B cell (primary cell): ENCODE measurements at regions not wholly inside any gene's neighbourhood (a gene's known extent, or its start where the extent isn't known, plus 50 kb on each side); places are given as distances from the start of the nearest gene placed in this dataset.

ENCODE experiments used
- ATAC-seq: fragments of 200-7000 bp; cut with Tn5 transposase; one replicate; pipeline ENCODE4 v1.10.0; 2021; ENCODE audit warnings: low read depth, mild to moderate bottlenecking, moderate number of reproducible peaks, moderate library complexity
- CTCF ChIA-PET: fragments of 350-600 bp; sonication (Branson Sonifier 250); formaldehyde crosslinking; loops from one replicate; lab custom pipeline; 2021; ENCODE audit warnings: antibody characterized with exemption, inconsistent platforms; lab: Charles Lee
- POLR2A ChIA-PET: fragments of 350-600 bp; sonication (Branson Sonifier 250); formaldehyde crosslinking; loops from one replicate; lab custom pipeline; 2021; ENCODE audit warnings: antibody characterized with exemption; lab: Charles Lee
- DNase-seq: peaks from one replicate; pipeline ENCODE4 v3.0.0; 2013
- H2AFZ ChIP-seq: 2 replicates; pipeline ENCODE4 v1.6.1; 2012; ENCODE audit warnings: mild to moderate bottlenecking, low read depth, low read length; ENCODE audit not compliant: insufficient read depth, poor library complexity, severe bottlenecking
- H3K27ac ChIP-seq, 2 donors: 1 replicate in 1 of 2; 2 replicates in 1 of 2; pipeline ENCODE4 v1.5.1; 2012 to 2013; ENCODE audit warnings: low read length in 2 of 2, mild to moderate bottlenecking in 2 of 2, moderate library complexity in 1 of 2
- H3K27me3 ChIP-seq, 4 experiments: fragments of 200-600 bp in 1 of 4; sonication (generic) in 1 of 4; replicated peaks in 1 of 4; 1 replicate in 2 of 4; 2 replicates in 2 of 4; pipeline versions ENCODE4 v1.6.1 to v1.7.0; 2013 to 2016; ENCODE audit warnings: low read length in 3 of 4, mild to moderate bottlenecking in 2 of 4, mixed read lengths in 1 of 4, moderate library complexity in 1 of 4; ENCODE audit not compliant: insufficient read depth in 4 of 4, control insufficient read depth in 3 of 4; ENCODE audit errors: control extremely low read depth in 1 of 4
- H3K36me3 ChIP-seq, 2 experiments: replicated peaks in 1 of 2; 1 replicate in 1 of 2; 2 replicates in 1 of 2; pipeline versions ENCODE4 v1.6.1 to v1.7.1; 2013; ENCODE audit warnings: low read length in 1 of 2; ENCODE audit not compliant: insufficient read depth in 2 of 2, control insufficient read depth in 1 of 2; ENCODE audit errors: control extremely low read depth in 1 of 2, extremely low read depth in 1 of 2
- H3K4me1 ChIP-seq, 2 donors: fragments of 200-600 bp in 1 of 2; sonication (generic) in 1 of 2; 1 replicate in 1 of 2; 2 replicates in 1 of 2; pipeline versions ENCODE4 v1.5.1 to v1.6.1; 2013 to 2017; ENCODE audit warnings: low read length in 2 of 2; ENCODE audit not compliant: control insufficient read depth in 2 of 2, insufficient read depth in 2 of 2
- H3K4me2 ChIP-seq: replicated peaks from 2 replicates; pipeline ENCODE3; 2012; ENCODE audit warnings: mild to moderate bottlenecking, low read depth, low read length; ENCODE audit not compliant: poor library complexity, severe bottlenecking
- H3K4me3 ChIP-seq, 5 experiments: fragments of 200-600 bp in 1 of 5; sonication (generic) in 1 of 5; 1 replicate in 3 of 5; 2 replicates in 2 of 5; pipeline versions ENCODE4 v1.5.1 to v1.7.0; 2011 to 2016; ENCODE audit warnings: low read length in 4 of 5, mild to moderate bottlenecking in 4 of 5, low read depth in 2 of 5, control low read depth in 1 of 5, moderate library complexity in 1 of 5; ENCODE audit not compliant: insufficient read depth in 1 of 5; ENCODE audit errors: control extremely low read depth in 1 of 5, extremely low read depth in 1 of 5
- H3K79me2 ChIP-seq: fragments of 200-600 bp; sonication (generic); one replicate; pipeline ENCODE4 v1.6.0; 2016; ENCODE audit warnings: low read length; ENCODE audit not compliant: control insufficient read depth, insufficient read depth
- H3K9ac ChIP-seq: fragments of 200-600 bp; sonication (generic); 2 replicates; pipeline ENCODE4 v1.6.1; 2017; ENCODE audit warnings: mild to moderate bottlenecking, low read length, moderate library complexity
- H3K9me3 ChIP-seq, 3 donors: one replicate each; pipeline versions ENCODE4 v1.6.1 to v1.7.1; 2013; ENCODE audit warnings: low read length in 2 of 3; ENCODE audit not compliant: control insufficient read depth in 2 of 3, insufficient read depth in 1 of 3; ENCODE audit errors: control extremely low read depth in 1 of 3
- H4K20me1 ChIP-seq: 2 replicates; pipeline ENCODE4 v1.6.0; 2012; ENCODE audit warnings: mild to moderate bottlenecking, low read length; ENCODE audit not compliant: insufficient read depth, control insufficient read depth, poor library complexity, severe bottlenecking
- H3K27ac Mint-ChIP-seq: one replicate; pipeline ENCODE4 v1.8.0; 2021; ENCODE audit warnings: mixed read lengths
- H3K27me3 Mint-ChIP-seq: one replicate; pipeline ENCODE4 v1.8.0; 2021; ENCODE audit warnings: mixed read lengths
- H3K4me1 Mint-ChIP-seq: one replicate; pipeline ENCODE4 v1.8.0; 2021; ENCODE audit warnings: mixed read lengths
- H3K4me3 Mint-ChIP-seq: one replicate; pipeline ENCODE4 v1.8.0; 2021; ENCODE audit warnings: mixed read lengths
- H3K9me3 Mint-ChIP-seq: one replicate; pipeline ENCODE4 v1.8.0; 2022; ENCODE audit warnings: mixed read lengths; ENCODE audit not compliant: insufficient read depth
- CTCF ChIP-seq: fragments of 200-600 bp; IDR thresholded peaks from one replicate; pipeline ENCODE4 v1.8.0; 2022; ENCODE audit warnings: antibody characterized with exemption, mild to moderate bottlenecking
- EZH2 ChIP-seq: IDR thresholded peaks from 2 replicates; pipeline ENCODE4 v1.6.1; 2012; ENCODE audit warnings: borderline replicate concordance, low read depth, mild to moderate bottlenecking, moderate library complexity, low read length; ENCODE audit not compliant: insufficient read depth, poor library complexity, severe bottlenecking
- WGBS: methylation state at CpG from one replicate; pipeline ENCODE4 v1.1.5; 2013; ENCODE audit warnings: missing lambda C conversion rate; ENCODE audit not compliant: insufficient coverage; 5-methylcytosine and 5-hydroxymethylcytosine counted together
- intact Hi-C: fragments of 100-400 bp; cut with micrococcal nuclease; formaldehyde crosslinking; loops from one replicate; pipeline ENCODE4 v1.10.0; 2022

GRCh38 chr2:116117845-116118244 is 1675.4 kb downstream of the DPP10 start:
- no peak for ATAC-seq
- no peak overlapping the region for H3K4me3 Mint-ChIP-seq
- TF ChIP-seq CTCF (no peak), EZH2 (no peak)
- H3K27ac ChIP-seq, result no peak overlapping the region
- no peaks in the 10 kb centered on the region for H3K4me1 ChIP-seq
- H3K4me1 Mint-ChIP-seq, result no peaks in the 10 kb centered on the region
- H3K9me3 Mint-ChIP-seq, result peaks cover 2% of the 10 kb centered on the region
- no peak overlapping the region for H3K4me2 ChIP-seq
- no CpG with 5 or more reads among the region's 1 CpG for WGBS
- H4K20me1 ChIP-seq, result no peaks in the 10 kb centered on the region
- no peak overlapping the region for H3K9ac ChIP-seq
- no peak overlapping the region for H2AFZ ChIP-seq
- no peaks in the 10 kb centered on the region for H3K79me2 ChIP-seq
- ChIA-PET CTCF (no interaction called here), POLR2A (no interaction called here)
- H3K27me3 Mint-ChIP-seq, result no peaks in the 10 kb centered on the region
- DNase-seq, result no peak
- H3K27ac Mint-ChIP-seq, result no peak overlapping the region
- intact Hi-C loops, result no loop called here
- no peaks in the 10 kb centered on the region for H3K36me3 ChIP-seq
- H3K27me3 ChIP-seq, result no peaks in the 10 kb centered on the region
- H3K9me3 ChIP-seq, result no peaks in the 10 kb centered on the region
- no peak overlapping the region for H3K4me3 ChIP-seq

- POLR2A ChIA-PET, result no interaction called here
- Histone ChIP-seq H3K27me3 (no peaks in the 10 kb centered on the region), H3K4me2 (no peak overlapping the region), H3K4me1 (no peaks in the 10 kb centered on the region), H3K36me3 (no peaks in the 10 kb centered on the region), H3K27ac (no peak overlapping the region), H4K20me1 (no peaks in the 10 kb centered on the region), H2AFZ (no peak overlapping the region), H3K79me2 (no peaks in the 10 kb centered on the region), H3K4me3 (no peak overlapping the region), H3K9ac (no peak overlapping the region), H3K9me3 (peaks cover 0 to 7% (median 0%) of the 10 kb centered on the region in 3 donors)
- DNase-seq, result no peak
- intact Hi-C loops, result no loop called here
- Mint-ChIP-seq H3K27ac (no peak overlapping the region), H3K27me3 (no peaks in the 10 kb centered on the region), H3K4me3 (no peak overlapping the region), H3K9me3 (peaks cover 7% of the 10 kb centered on the region), H3K4me1 (no peaks in the 10 kb centered on the region)
- TF ChIP-seq EZH2 (no peak), CTCF (no peak)
- WGBS, result no CpG with 5 or more reads among the region's 10 CpGs
- CTCF ChIA-PET, result no interaction called here
- no peak for ATAC-seq
Observed at GRCh38 chr2:116132833-116133232, 1681.7 kb upstream of the DDX18 start.
